ENCODE measurements at regions not wholly inside any gene's neighbourhood (a gene's known extent, or its start where the extent isn't known, plus 50 kb on each side); places are given as distances from the start of the nearest gene placed in this dataset.

DNA sequence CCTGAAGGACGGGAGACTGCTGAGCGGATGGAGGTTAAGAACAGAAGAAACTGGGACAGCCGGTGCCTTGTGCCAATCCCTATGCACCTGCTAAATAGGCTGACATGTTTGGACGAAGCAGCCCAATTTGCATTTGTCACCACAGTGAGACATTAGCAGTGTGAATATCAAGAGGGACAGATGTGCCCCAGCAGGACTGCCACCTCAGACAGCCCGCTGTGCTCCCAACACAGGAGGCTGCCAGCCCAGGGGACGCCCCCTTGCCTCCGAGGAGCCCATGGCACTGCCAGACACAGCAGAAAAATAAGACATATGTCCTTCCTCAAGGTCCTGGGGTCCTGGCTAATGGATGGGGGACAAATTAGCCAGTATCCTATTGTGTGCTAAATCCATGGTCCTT is 306.7 kb upstream of the POU3F3 start:
- TF ChIP-seq, protein P1, sequence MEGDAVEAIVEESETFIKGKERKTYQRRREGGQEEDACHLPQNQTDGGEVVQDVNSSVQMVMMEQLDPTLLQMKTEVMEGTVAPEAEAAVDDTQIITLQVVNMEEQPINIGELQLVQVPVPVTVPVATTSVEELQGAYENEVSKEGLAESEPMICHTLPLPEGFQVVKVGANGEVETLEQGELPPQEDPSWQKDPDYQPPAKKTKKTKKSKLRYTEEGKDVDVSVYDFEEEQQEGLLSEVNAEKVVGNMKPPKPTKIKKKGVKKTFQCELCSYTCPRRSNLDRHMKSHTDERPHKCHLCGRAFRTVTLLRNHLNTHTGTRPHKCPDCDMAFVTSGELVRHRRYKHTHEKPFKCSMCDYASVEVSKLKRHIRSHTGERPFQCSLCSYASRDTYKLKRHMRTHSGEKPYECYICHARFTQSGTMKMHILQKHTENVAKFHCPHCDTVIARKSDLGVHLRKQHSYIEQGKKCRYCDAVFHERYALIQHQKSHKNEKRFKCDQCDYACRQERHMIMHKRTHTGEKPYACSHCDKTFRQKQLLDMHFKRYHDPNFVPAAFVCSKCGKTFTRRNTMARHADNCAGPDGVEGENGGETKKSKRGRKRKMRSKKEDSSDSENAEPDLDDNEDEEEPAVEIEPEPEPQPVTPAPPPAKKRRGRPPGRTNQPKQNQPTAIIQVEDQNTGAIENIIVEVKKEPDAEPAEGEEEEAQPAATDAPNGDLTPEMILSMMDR (IDR thresholded peaks at IDR 0.05), result no peak
- TF ChIP-seq POLR2A (IDR thresholded peaks at IDR 0.05), result no peak
